HG02884 (cell line): ENCODE measurements at regions not wholly inside any gene's neighbourhood (a gene's known extent, or its start where the extent isn't known, plus 50 kb on each side); places are given as distances from the start of the nearest gene placed in this dataset.
"Not testable (repeated sequence)": the region's sequence is repeated elsewhere in the genome, so short reads cannot be mapped to it uniquely, and the experiment has no call there.

ENCODE experiments used
- ATAC-seq: cut with Tn5 transposase; IDR thresholded peaks from one replicate; pipeline ENCODE4 v1.9.1; 2021; ENCODE audit warnings: mild to moderate bottlenecking, moderate library complexity; ENCODE audit not compliant: unreplicated experiment

GRCh38 chr3:59245300-59245858 lies 195.6 kb upstream of the CFAP20DC start:
- no peak for ATAC-seq

- no peak for ATAC-seq
Measured at GRCh38 chr3:59244343-59244742, 194.5 kb upstream of the CFAP20DC start.

DNA sequence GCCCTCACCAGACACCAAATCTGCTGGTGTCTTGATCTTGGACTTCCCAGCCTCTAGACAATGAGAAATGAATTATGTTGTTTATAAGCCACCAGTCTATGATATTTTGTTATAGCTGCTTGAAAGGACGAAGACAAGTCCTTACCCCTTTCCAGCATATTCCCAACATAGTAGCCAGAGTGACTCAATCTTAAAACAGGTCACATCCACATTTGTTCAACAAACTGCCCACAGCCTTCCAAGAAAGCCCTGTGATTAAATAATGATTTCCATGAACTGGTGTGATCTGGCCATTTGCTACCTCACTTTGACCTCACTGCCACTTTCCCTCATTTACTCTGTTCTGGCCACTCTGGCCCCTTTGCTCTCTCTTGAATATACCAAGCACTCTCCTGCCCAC lies 193.7 kb upstream of the CFAP20DC start:
- ATAC-seq = no peak

DNA sequence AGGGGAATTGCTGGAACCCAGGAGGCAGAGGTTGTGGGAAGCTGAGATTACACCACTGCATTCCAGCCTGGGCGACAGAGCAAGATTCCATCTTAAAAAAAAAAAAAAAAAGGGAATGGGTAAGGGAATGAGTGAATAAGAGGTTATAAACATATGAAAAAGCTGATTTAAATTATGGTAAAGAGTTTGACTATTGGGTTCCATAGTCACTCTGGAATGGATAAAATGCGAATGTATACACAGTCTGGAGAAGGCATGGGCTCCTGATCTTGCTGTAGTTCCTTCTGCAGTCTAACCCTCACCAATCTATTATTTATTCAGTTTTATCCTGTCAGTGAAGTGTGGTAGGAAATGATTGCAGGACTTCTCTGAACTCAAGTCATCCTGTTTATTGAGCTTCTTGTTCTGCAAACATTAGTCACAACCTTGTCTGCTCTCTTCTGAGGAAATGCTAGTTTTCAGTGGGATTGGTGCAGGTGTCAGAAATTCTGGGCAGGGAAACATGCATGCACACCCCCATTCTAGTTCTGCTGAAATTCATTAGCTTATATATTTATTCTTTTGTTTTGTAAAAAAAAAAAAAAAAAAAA lies 190.9 kb upstream of the CFAP20DC start:
- no peak for ATAC-seq

- no peak for ATAC-seq
Measured at GRCh38 chr3:59237121-59237520, 187.3 kb upstream of the CFAP20DC start.

DNA sequence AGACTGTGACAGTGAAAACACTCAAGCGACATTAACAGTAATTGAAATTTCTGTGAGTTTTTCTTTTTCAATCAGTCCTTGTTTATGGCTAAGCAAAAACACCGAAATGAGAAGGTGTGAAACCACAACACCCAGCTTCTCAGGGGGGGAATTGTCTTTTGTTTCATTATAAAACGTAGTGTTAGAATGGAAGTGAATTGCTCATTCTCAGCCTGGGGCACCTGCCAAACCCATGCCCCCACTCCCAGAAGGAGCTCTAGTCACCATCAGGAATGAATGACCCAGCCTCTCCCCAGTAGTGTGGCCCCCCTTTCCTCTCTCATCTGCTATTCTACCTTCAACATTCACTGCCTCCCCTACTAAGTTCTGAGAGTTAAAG lies 185.8 kb upstream of the CFAP20DC start:
- peak; percentile 62 for ATAC-seq

GRCh38 chr3:59234884-59235633 lies 185.2 kb upstream of the CFAP20DC start:
- ATAC-seq = peak; percentile 14

DNA sequence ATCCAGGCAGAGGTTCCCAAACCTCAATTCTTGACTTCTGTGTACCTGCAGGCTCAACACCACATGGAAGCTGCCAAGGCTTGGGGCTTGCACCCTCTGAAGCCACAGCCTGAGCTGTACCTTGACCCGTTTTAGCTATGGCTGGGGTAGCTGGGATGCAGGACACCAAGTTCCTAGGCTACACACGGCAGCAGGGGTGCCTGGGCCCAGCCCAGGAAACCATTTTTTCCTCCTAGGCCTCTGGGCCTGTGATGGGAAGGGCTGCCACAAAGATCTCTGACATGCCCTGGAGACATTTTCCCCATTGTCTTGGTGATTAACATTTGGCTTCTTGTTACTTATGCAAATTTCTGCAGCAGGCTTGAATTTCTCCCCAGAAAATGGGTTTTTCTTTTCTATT lies 180.6 kb upstream of the CFAP20DC start:
- ATAC-seq = not testable (repeated sequence)

- ATAC-seq = no peak
Measured at GRCh38 chr3:59213860-59214259, 164.0 kb upstream of the CFAP20DC start.

GRCh38 chr3:59212128-59212779 lies 162.4 kb upstream of the CFAP20DC start:
- ATAC-seq = peak; percentile 89

- ATAC-seq = no peak
Measured at GRCh38 chr3:59210260-59210659, 160.4 kb upstream of the CFAP20DC start.

DNA sequence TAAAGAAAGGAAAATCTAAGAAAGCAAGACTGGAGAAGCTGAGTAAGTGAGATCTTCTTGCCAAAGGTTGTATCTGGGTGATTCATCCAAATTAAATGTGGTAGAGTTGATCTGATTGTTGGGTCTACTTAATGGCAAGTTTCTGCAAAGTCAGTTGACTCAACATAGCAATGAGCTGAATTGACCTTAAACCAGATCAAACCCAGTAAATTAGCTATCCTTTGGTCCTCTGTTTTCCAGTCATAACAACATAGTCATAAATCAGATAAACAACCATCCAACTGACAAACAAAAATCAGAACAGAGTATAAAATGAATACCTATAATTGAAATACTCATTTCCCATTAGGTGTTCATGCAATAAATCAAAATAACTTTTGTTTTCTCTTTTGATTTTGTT lies 142.6 kb upstream of the CFAP20DC start:
- ATAC-seq = no peak

- no peak for ATAC-seq
Measured at GRCh38 chr3:59191651-59192050, 141.8 kb upstream of the CFAP20DC start.

DNA sequence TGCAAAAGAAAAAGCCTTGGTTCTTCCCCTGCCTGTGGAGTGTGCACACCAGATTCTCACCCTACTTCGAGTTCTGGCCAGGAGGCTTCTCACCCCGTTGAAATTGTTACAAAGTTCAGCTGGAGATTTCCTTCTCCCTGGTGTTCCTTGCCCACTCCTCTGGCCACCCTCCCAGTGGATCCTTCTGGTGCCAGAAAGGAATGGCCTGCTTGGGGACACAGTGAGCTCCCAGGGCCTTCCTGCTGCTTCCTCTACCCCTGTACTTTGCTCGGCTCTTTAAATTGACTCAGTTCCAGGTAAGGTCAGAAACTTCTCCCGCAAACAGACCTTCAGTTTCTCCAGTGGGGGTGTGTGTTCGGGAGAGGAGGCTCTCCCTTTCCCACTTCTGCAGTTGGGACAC lies 140.1 kb upstream of the CFAP20DC start:
- no peak for ATAC-seq

DNA sequence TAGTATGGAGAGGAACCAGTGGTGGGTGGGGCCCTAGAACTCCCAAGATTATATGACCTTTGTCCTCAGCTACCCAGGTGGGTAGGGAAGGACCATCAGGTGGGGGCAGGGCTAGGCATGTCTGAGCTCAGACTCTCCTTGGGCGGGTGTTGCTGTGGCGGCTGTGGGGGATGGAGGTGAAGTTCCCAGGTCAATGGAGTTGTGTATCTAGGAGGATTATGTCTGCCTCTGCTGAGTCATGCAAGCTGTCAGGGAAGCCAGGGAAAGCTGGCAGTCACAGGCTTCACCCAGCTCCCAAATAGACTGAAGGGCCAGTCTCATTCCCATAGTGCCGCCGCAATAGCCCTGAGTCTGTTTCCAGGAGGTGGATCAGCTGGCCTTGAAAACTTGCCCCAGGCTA lies 139.7 kb upstream of the CFAP20DC start:
- no peak for ATAC-seq

- no peak for ATAC-seq
Measured at GRCh38 chr3:59186725-59187124, 136.9 kb upstream of the CFAP20DC start.

DNA sequence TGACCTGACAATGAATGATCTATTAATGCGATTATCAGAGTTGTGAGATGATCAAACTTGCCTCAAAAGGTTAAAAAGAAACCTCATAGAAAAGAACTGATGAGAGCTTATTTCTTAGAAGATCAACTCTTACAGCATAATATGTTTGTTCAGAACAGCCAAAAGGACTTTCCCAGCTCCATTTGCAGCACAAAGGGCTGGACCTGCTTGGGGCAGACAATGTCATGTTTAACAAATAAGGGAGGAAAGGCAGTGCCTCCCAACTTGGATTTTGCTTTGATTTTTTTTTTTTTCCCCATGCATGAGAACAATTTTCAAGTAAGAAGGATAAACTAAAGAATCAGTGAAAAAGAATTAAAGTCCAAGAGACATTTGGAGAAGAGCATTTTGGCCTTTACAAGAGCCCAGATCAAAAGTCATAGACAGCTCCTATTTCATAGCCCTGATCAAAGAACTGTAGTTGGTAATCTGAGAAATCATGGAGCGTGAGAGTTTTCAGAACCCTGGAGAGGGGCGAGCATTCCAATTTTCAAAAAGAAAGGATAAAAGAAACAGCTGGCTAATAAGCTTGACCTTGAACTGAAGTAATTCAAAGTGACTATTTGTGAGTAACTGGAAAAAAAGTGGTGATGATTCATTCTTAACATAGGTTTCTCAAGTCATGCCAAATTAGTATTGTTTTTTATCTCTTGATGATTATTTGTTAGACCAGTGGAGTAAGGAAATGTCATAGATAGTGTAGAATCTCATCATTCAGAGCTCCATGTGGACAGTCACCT lies 136.0 kb upstream of the CFAP20DC start:
- ATAC-seq = no peak

DNA sequence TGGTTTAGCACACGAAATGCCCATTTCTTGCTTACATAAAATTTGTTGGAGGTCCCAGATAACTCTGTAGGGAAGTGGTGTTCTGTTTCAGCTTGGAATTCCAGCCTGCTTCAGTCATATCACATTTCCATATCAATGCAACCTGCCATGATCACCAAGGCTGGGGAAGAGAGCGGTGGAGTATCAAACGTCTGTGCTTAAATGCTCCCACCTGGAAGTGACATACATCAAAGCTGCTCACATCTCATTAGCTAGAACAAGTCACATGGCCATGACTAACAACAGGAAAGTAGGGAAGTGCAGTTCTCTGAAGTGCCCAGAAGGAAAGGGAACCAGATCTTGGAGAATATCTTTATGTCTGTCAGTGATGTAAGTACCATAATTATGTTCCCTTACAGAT lies 130.2 kb upstream of the CFAP20DC start:
- ATAC-seq = no peak

DNA sequence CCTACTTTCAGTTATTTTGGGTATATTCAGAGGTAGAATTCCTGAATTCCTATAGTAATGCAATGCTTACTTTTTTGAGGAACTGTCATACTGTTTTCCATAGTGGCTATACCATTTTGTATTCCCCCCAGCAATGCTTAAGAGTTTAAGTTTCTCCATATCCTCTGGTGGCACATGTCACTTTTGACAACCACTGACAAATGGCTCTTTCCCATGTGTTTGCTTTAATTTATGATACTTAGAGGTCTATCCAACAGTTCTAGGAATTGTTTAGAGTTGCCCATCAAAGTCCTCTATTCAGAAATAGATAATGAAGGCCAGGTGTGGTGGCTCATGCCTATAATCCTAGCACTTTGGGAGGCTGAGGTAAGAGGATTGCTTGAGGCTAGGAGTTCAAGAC lies 128.9 kb upstream of the CFAP20DC start:
- no peak for ATAC-seq

- ATAC-seq = no peak
Measured at GRCh38 chr3:59171491-59171890, 121.7 kb upstream of the CFAP20DC start.

GRCh38 chr3:59170166-59170565 lies 120.3 kb upstream of the CFAP20DC start:
- ATAC-seq = not testable (repeated sequence)
